Neutrophil (primary cell): ENCODE measurements at regions not wholly inside any gene's neighbourhood (a gene's known extent, or its start where the extent isn't known, plus 50 kb on each side); places are given as distances from the start of the nearest gene placed in this dataset.

Experiments
- H3K27ac ChIP-seq: fragments of 200-600 bp; sonication (generic); 2 replicates; pipeline ENCODE4 v1.5.1; 2016; ENCODE audit warnings: mild to moderate bottlenecking, moderate library complexity
- H3K27me3 ChIP-seq: fragments of 200-600 bp; sonication (generic); 2 replicates; pipeline ENCODE4 v1.6.0; 2016; ENCODE audit warnings: mild to moderate bottlenecking
- H3K36me3 ChIP-seq: fragments of 200-600 bp; sonication (generic); 2 replicates; pipeline ENCODE4 v1.5.1; 2017
- H3K4me1 ChIP-seq, 2 experiments: fragments of 200-600 bp in 1 of 2; sonication (generic) in 1 of 2; 1 replicate in 1 of 2; 2 replicates in 1 of 2; pipeline versions ENCODE4 v1.5.1 to v1.6.1; 2013 to 2016; ENCODE audit warnings: low read depth in 1 of 2, low read length in 1 of 2, mild to moderate bottlenecking in 1 of 2, moderate library complexity in 1 of 2; ENCODE audit not compliant: control insufficient read depth in 1 of 2, insufficient read depth in 1 of 2
- H3K4me3 ChIP-seq, 2 experiments: fragments of 200-600 bp in 1 of 2; sonication (generic) in 1 of 2; 1 replicate in 1 of 2; 2 replicates in 1 of 2; pipeline ENCODE4 v1.5.1; 2013 to 2016; ENCODE audit warnings: low read depth in 1 of 2, low read length in 1 of 2, mild to moderate bottlenecking in 1 of 2, moderate library complexity in 1 of 2
- H3K9me3 ChIP-seq: fragments of 200-600 bp; sonication (generic); 2 replicates; pipeline ENCODE4 v1.5.1; 2016
- TF ChIP-seq, protein P1 (sequence below): fragments of 200-600 bp; sonication (generic); IDR thresholded peaks from 2 replicates; pipeline ENCODE4 v1.5.1; 2016; ENCODE audit warnings: antibody characterized with exemption

DNA sequence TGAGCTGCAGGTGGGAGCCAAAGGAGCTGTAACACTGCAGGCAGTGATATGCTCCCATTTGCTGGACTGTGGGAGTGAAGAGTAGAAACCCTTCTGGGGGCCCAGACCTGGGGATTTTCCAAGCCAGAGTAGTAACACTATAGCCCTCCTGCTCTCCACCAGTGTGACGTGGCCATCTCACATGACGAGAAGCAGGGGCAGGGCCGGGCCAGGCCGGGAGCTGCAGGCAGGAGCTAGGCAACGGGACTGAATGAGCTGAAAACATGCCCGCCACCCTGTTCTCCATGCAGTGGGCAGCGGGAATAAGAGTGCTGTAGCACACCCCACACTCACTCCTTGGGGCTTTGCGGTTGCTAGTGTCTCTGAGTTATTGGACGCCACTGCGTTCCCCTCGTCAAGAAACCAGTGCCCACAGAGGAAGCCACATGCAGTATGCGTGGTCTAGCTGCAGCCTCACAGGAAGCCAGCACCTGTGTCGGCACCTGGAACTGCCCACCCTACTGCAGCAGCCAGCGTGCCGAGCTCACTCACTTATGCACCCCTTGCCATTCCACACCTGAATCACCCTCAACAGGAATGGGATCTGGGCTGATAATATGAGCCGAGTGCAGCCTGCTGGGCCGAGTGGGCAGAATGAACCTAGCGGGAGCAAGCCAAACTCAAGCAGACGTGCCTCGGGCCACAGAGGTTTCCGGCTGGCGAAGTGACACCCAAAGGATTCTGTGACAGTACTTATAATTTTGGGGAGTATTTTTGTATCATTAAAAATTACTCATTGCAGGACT lies 1389.6 kb downstream of the KCNT2 start:
- no peaks in the 10 kb centered on the region for H3K4me1 ChIP-seq
- H3K4me3 ChIP-seq: no peak overlapping the region
- no peaks in the 10 kb centered on the region for H3K27me3 ChIP-seq
- H3K36me3 ChIP-seq: no peaks in the 10 kb centered on the region
- no peaks in the 10 kb centered on the region for H3K9me3 ChIP-seq
- no peak overlapping the region for H3K27ac ChIP-seq
- TF ChIP-seq, protein P1, sequence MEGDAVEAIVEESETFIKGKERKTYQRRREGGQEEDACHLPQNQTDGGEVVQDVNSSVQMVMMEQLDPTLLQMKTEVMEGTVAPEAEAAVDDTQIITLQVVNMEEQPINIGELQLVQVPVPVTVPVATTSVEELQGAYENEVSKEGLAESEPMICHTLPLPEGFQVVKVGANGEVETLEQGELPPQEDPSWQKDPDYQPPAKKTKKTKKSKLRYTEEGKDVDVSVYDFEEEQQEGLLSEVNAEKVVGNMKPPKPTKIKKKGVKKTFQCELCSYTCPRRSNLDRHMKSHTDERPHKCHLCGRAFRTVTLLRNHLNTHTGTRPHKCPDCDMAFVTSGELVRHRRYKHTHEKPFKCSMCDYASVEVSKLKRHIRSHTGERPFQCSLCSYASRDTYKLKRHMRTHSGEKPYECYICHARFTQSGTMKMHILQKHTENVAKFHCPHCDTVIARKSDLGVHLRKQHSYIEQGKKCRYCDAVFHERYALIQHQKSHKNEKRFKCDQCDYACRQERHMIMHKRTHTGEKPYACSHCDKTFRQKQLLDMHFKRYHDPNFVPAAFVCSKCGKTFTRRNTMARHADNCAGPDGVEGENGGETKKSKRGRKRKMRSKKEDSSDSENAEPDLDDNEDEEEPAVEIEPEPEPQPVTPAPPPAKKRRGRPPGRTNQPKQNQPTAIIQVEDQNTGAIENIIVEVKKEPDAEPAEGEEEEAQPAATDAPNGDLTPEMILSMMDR: no peak

GRCh38 chr1:195202241-195202640 lies 1406.0 kb downstream of the KCNT2 start:
- H3K27me3 ChIP-seq: no peaks in the 10 kb centered on the region
- no peaks in the 10 kb centered on the region for H3K4me1 ChIP-seq
- H3K4me3 ChIP-seq: no peak overlapping the region
- H3K36me3 ChIP-seq: no peaks in the 10 kb centered on the region
- TF ChIP-seq, protein P1: no peak
- no peaks in the 10 kb centered on the region for H3K9me3 ChIP-seq
- H3K27ac ChIP-seq: no peak overlapping the region

DNA sequence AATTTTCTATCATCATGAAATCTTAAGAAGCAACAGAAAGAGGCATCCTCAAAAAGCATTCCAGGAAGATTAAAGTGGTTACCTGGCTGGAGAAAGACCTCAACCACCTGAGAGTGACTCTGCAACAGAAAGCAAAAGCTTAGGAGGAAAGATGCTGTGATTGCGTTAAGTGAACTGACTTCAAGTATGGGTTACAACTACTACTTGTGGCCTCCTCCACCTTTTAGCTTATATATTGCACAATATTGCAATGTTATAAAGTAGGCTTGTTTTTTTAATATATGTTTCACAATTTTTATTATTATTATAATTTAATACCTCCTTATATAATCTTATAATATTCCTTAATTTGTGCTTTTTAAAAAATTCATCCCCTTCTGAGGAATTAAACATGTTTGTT lies 1407.5 kb downstream of the KCNT2 start:
- Histone ChIP-seq H3K4me1 (no peaks in the 10 kb centered on the region), H3K27ac (no peak overlapping the region), H3K4me3 (no peak overlapping the region), H3K27me3 (no peaks in the 10 kb centered on the region), H3K36me3 (no peaks in the 10 kb centered on the region), H3K9me3 (no peaks in the 10 kb centered on the region)
- TF ChIP-seq, protein P1: no peak

- H3K27ac ChIP-seq: no peak overlapping the region
- TF ChIP-seq, protein P1: no peak
- H3K9me3 ChIP-seq: no peaks in the 10 kb centered on the region
- H3K4me1 ChIP-seq: no peaks in the 10 kb centered on the region
- H3K4me3 ChIP-seq: no peak overlapping the region
- H3K27me3 ChIP-seq: no peaks in the 10 kb centered on the region
- H3K36me3 ChIP-seq: no peaks in the 10 kb centered on the region
Observed at GRCh38 chr1:195197116-195197515, 1411.1 kb downstream of the KCNT2 start.

- Histone ChIP-seq H3K4me3 (no peak overlapping the region), H3K9me3 (no peaks in the 10 kb centered on the region), H3K36me3 (no peaks in the 10 kb centered on the region), H3K4me1 (no peaks in the 10 kb centered on the region), H3K27me3 (no peaks in the 10 kb centered on the region), H3K27ac (no peak overlapping the region)
- TF ChIP-seq, protein P1: no peak
Observed at GRCh38 chr1:195195423-195196057, 1412.7 kb downstream of the KCNT2 start.
